Gastroesophageal sphincter (tissue), 4 donors: ENCODE measurements at regions not wholly inside any gene's neighbourhood (a gene's known extent, or its start where the extent isn't known, plus 50 kb on each side); places are given as distances from the start of the nearest gene placed in this dataset.

Experiments used
- ATAC-seq: fragments of 150-250 bp; one replicate; pipeline ENCODE4 v1.9.1; 2016; ENCODE audit warnings: mild to moderate bottlenecking, moderate library complexity
- H3K27ac ChIP-seq, 4 donors: fragments of 200-600 bp; sonication (generic) in 3 of 4; 1 replicate in 3 of 4; 2 replicates in 1 of 4; pipeline ENCODE4 v1.5.1; 2016 to 2019
- H3K27me3 ChIP-seq: fragments of 200-600 bp; sonication (generic); one replicate; pipeline ENCODE4 v1.5.1; 2019
- H3K36me3 ChIP-seq, 2 donors: fragments of 200-600 bp; sonication (generic); one replicate each; pipeline ENCODE4 v1.5.1; 2019; ENCODE audit warnings: control low read depth in 1 of 2
- H3K4me1 ChIP-seq, 3 donors: fragments of 200-600 bp; sonication (generic); 1 replicate in 2 of 3; 2 replicates in 1 of 3; pipeline ENCODE4 v1.5.1; 2016 to 2019; ENCODE audit warnings: control low read depth in 2 of 3
- H3K4me3 ChIP-seq, 2 donors: fragments of 200-600 bp; sonication (generic); one replicate each; pipeline ENCODE4 v1.5.1; 2019; ENCODE audit warnings: mild to moderate bottlenecking in 1 of 2, moderate library complexity in 1 of 2
- H3K9me3 ChIP-seq, 3 donors: fragments of 200-600 bp; sonication (generic); one replicate each; pipeline ENCODE4 v1.5.1; 2017 to 2019; ENCODE audit warnings: control low read depth in 2 of 3
- CTCF ChIP-seq, 4 experiments: fragments of 200-600 bp in 2 of 4; fragments of 450-650 bp in 2 of 4; sonication (generic) in 1 of 4; IDR thresholded peaks; one replicate each; pipeline ENCODE4 v1.5.1; 2017 to 2019; ENCODE audit warnings: antibody characterized with exemption in 4 of 4, mild to moderate bottlenecking in 2 of 4, moderate library complexity in 2 of 4
- EP300 ChIP-seq: sonication (generic); formaldehyde crosslinking; IDR thresholded peaks from one replicate; pipeline ENCODE4 v1.6.1; 2017; ENCODE audit warnings: antibody characterized with exemption, mild to moderate bottlenecking
- POLR2A ChIP-seq, 2 donors: fragments of 450-650 bp; IDR thresholded peaks; one replicate each; pipeline ENCODE4 v1.6.1; 2017; ENCODE audit warnings: antibody characterized with exemption in 2 of 2, mild to moderate bottlenecking in 2 of 2, moderate library complexity in 1 of 2
- POLR2AphosphoS5 ChIP-seq: sonication (generic); formaldehyde crosslinking; IDR thresholded peaks from one replicate; pipeline ENCODE4 v1.6.1; 2017; ENCODE audit warnings: antibody characterized with exemption
- WGBS, 2 donors: methylation state at CpG; one replicate each; pipeline ENCODE4 v1.1.5; 2018; ENCODE audit warnings: low coverage in 1 of 2; 5-methylcytosine and 5-hydroxymethylcytosine counted together

GRCh38 chr5:125484272-125484741 lies 737.9 kb upstream of the ZNF608 start:
- Histone ChIP-seq H3K27ac (peak overlapping the region; percentile 86 to 97 (median 90)), H3K9me3 (no peaks in the 10 kb centered on the region), H3K27me3 (no peaks in the 10 kb centered on the region), H3K4me1 (peaks cover 18 to 55% (median 20%) of the 10 kb centered on the region in 3 donors), H3K36me3 (no peaks in the 10 kb centered on the region), H3K4me3 (no peak overlapping the region)
- WGBS, 2 donors, result 0 to 6% methylated on average over 1 to 3 of the region's 3 CpGs
- TF ChIP-seq EP300 (no peak), CTCF (IDR thresholded peaks at IDR 0.05) (no peak), POLR2AphosphoS5 (no peak), POLR2A (IDR thresholded peaks at IDR 0.05) (no peak)
- peak; percentile 24 for ATAC-seq

- TF ChIP-seq CTCF (IDR thresholded peaks at IDR 0.05) (peak in 2 of 4 experiments; percentile 3 to 9), EP300 (peak; percentile 26), POLR2AphosphoS5 (peak; percentile 98), POLR2A (IDR thresholded peaks at IDR 0.05) (no peak)
- H3K27ac ChIP-seq, result peak overlapping the region; percentile 86 to 97 (median 90)
- WGBS, 2 donors, result 1 to 4% methylated on average over 7 to 10 of the region's 10 CpGs
- H3K9me3 ChIP-seq, result no peaks in the 10 kb centered on the region
- H3K4me1 ChIP-seq, result peaks cover 18 to 55% (median 20%) of the 10 kb centered on the region in 3 donors
- H3K4me3 ChIP-seq, result peak overlapping the region; percentile 8 to 12
- peak; percentile 96 for ATAC-seq
- no peaks in the 10 kb centered on the region for H3K36me3 ChIP-seq
- no peaks in the 10 kb centered on the region for H3K27me3 ChIP-seq
Observed at GRCh38 chr5:125484742-125485641, 738.6 kb upstream of the ZNF608 start.

GRCh38 chr5:125485771-125486170 lies 739.3 kb upstream of the ZNF608 start:
- ATAC-seq, result no peak
- no peaks in the 10 kb centered on the region for H3K36me3 ChIP-seq
- H3K27ac ChIP-seq, result peak overlapping the region; percentile 86 to 97 (median 90)
- 70 to 84% methylated on average over 3 of the region's 3 CpGs for WGBS, 2 donors
- H3K4me3 ChIP-seq, result no peak overlapping the region
- no peaks in the 10 kb centered on the region for H3K27me3 ChIP-seq
- TF ChIP-seq EP300 (no peak), CTCF (IDR thresholded peaks at IDR 0.05) (no peak), POLR2AphosphoS5 (no peak), POLR2A (IDR thresholded peaks at IDR 0.05) (no peak)
- no peaks in the 10 kb centered on the region for H3K9me3 ChIP-seq
- H3K4me1 ChIP-seq, result peaks cover 18 to 55% (median 20%) of the 10 kb centered on the region in 3 donors

GRCh38 chr5:125486634-125487033 lies 740.2 kb upstream of the ZNF608 start:
- ATAC-seq, result no peak
- Histone ChIP-seq H3K9me3 (no peaks in the 10 kb centered on the region), H3K4me3 (no peak overlapping the region), H3K27me3 (no peaks in the 10 kb centered on the region), H3K4me1 (peaks cover 18 to 48% (median 19%) of the 10 kb centered on the region in 3 donors), H3K27ac (peak overlapping the region in 3 of 4 donors; percentile 86 to 97 (median 87)), H3K36me3 (no peaks in the 10 kb centered on the region)
- 82 to 83% methylated on average over 2 of the region's 2 CpGs for WGBS, 2 donors
- TF ChIP-seq POLR2AphosphoS5 (no peak), POLR2A (IDR thresholded peaks at IDR 0.05) (no peak), CTCF (IDR thresholded peaks at IDR 0.05) (no peak), EP300 (no peak)
